GM12878 (cell line): ENCODE measurements at regions not wholly inside any gene's neighbourhood (a gene's known extent, or its start where the extent isn't known, plus 50 kb on each side); places are given as distances from the start of the nearest gene placed in this dataset.

Experiments used
- BRCA1 ChIP-seq: IDR thresholded peaks from 2 replicates; pipeline ENCODE4 v1.6.1; 2011; ENCODE audit warnings: low read depth, low read length, improper control_type of control experiment
- GABPA ChIP-seq: IDR thresholded peaks from 2 replicates; pipeline ENCODE4 v1.6.1; 2014; ENCODE audit warnings: antibody characterized with exemption, low read depth, mild to moderate bottlenecking, inconsistent platforms
- JUNB ChIP-seq: IDR thresholded peaks from 2 replicates; pipeline ENCODE4 v1.6.1; 2016; ENCODE audit warnings: antibody characterized with exemption, mild to moderate bottlenecking
- MTA3 ChIP-seq: IDR thresholded peaks from 2 replicates; pipeline ENCODE4 v1.6.1; 2012; ENCODE audit warnings: low read length, inconsistent platforms, borderline replicate concordance
- POLR2AphosphoS5 ChIP-seq: IDR thresholded peaks from 2 replicates; pipeline ENCODE4 v1.6.1; 2011; ENCODE audit warnings: mild to moderate bottlenecking, low read length, inconsistent platforms
- RELA ChIP-seq: fragments of 450-650 bp; IDR thresholded peaks from 2 replicates; pipeline ENCODE4 v1.8.0; 2014; ENCODE audit warnings: borderline replicate concordance; ENCODE audit not compliant: partially characterized antibody
- SMC3 ChIP-seq: IDR thresholded peaks from 2 replicates; pipeline ENCODE4 v1.6.1; 2011; ENCODE audit warnings: low read length, improper control_type of control experiment, borderline replicate concordance
- STAT1 ChIP-seq: fragments of 450-650 bp; conservative IDR thresholded peaks from 2 replicates; pipeline ENCODE4 v1.6.1; 2014; ENCODE audit warnings: antibody characterized with exemption, mild to moderate bottlenecking
- TF ChIP-seq, protein P1 (sequence below), 3 experiments: IDR thresholded peaks in 2 of 3; conservative IDR thresholded peaks in 1 of 3; 2 replicates each; pipeline ENCODE4 v1.5.1; 2011; ENCODE audit warnings: low read depth in 3 of 3, low read length in 3 of 3, mild to moderate bottlenecking in 3 of 3, control low read depth in 2 of 3, moderate library complexity in 2 of 3, inconsistent platforms in 1 of 3, mixed read lengths in 1 of 3; ENCODE audit not compliant: control insufficient read depth in 2 of 3, insufficient read depth in 1 of 3; ENCODE audit errors: extremely low read depth in 1 of 3
- TF ChIP-seq, protein P2 (sequence below): IDR thresholded peaks from 2 replicates; pipeline ENCODE4 v1.6.1; 2011; ENCODE audit warnings: low read depth, mild to moderate bottlenecking, low read length, moderate library complexity, borderline replicate concordance; ENCODE audit errors: extremely low read depth
- TF ChIP-seq, protein P3 (sequence below): fragments of 450-650 bp; IDR thresholded peaks from 2 replicates; pipeline ENCODE4 v1.6.1; 2017; ENCODE audit warnings: mild to moderate bottlenecking

DNA sequence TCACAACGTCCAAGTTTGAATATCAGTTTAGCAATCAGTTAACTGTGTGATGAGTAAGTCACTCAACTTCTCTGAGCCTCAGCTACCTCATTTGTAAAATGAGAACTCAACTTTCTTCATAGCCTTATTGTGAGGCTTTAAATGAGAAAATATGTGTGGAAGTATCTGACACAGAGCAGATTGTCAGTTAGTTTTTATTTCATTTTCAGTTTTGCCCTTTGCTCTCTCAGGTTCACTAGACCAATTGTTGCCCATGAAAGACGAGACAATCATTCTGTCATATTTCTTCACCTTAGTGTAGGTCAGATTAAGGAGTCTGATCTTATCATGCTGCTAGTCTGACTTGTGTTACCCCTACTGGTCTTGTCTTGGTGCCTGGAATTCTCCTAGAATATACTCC lies 232.8 kb upstream of the PTBP2 start:
- TF ChIP-seq, protein P1, sequence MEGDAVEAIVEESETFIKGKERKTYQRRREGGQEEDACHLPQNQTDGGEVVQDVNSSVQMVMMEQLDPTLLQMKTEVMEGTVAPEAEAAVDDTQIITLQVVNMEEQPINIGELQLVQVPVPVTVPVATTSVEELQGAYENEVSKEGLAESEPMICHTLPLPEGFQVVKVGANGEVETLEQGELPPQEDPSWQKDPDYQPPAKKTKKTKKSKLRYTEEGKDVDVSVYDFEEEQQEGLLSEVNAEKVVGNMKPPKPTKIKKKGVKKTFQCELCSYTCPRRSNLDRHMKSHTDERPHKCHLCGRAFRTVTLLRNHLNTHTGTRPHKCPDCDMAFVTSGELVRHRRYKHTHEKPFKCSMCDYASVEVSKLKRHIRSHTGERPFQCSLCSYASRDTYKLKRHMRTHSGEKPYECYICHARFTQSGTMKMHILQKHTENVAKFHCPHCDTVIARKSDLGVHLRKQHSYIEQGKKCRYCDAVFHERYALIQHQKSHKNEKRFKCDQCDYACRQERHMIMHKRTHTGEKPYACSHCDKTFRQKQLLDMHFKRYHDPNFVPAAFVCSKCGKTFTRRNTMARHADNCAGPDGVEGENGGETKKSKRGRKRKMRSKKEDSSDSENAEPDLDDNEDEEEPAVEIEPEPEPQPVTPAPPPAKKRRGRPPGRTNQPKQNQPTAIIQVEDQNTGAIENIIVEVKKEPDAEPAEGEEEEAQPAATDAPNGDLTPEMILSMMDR (IDR thresholded peaks at IDR 0.05 in 2 of 3, conservative IDR thresholded peaks at IDR 0.05 in 1 of 3; ENCODE audit: control insufficient read depth in 2 of 3, extremely low read depth in 1 of 3, insufficient read depth in 1 of 3, low read depth in 3 of 3, low read length in 3 of 3) = no peak
- TF ChIP-seq STAT1 = no peak
- no peak for TF ChIP-seq GABPA
- TF ChIP-seq POLR2AphosphoS5 = no peak
- TF ChIP-seq, protein P2, sequence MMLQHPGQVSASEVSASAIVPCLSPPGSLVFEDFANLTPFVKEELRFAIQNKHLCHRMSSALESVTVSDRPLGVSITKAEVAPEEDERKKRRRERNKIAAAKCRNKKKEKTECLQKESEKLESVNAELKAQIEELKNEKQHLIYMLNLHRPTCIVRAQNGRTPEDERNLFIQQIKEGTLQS = no peak
- no peak for TF ChIP-seq MTA3
- no peak for TF ChIP-seq SMC3
- no peak for TF ChIP-seq JUNB
- no peak for TF ChIP-seq BRCA1
- TF ChIP-seq, protein P3, sequence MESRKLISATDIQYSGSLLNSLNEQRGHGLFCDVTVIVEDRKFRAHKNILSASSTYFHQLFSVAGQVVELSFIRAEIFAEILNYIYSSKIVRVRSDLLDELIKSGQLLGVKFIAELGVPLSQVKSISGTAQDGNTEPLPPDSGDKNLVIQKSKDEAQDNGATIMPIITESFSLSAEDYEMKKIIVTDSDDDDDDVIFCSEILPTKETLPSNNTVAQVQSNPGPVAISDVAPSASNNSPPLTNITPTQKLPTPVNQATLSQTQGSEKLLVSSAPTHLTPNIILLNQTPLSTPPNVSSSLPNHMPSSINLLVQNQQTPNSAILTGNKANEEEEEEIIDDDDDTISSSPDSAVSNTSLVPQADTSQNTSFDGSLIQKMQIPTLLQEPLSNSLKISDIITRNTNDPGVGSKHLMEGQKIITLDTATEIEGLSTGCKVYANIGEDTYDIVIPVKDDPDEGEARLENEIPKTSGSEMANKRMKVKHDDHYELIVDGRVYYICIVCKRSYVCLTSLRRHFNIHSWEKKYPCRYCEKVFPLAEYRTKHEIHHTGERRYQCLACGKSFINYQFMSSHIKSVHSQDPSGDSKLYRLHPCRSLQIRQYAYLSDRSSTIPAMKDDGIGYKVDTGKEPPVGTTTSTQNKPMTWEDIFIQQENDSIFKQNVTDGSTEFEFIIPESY = no peak
- no peak for TF ChIP-seq RELA
